PC-3 (cell line): ENCODE measurements at regions not wholly inside any gene's neighbourhood (a gene's known extent, or its start where the extent isn't known, plus 50 kb on each side); places are given as distances from the start of the nearest gene placed in this dataset.

ENCODE experiments used
- ATAC-seq: fragments of 200-7000 bp; cut with Tn5 transposase; 2 replicates; pipeline ENCODE4 v1.9.1; 2020; ENCODE audit warnings: mild to moderate bottlenecking, moderate library complexity
- BruUV-seq: library from RNA; stranded (reverse); fragments of 400-500 nt; replicated peaks from 2 replicates; lab custom pipeline; 2021; lab: Mats Ljungman, UMichigan
- CTCF ChIA-PET: fragments of 300-600 bp; sonication (Branson Sonifier 250); formaldehyde crosslinking; loops from one replicate; lab custom pipeline; 2022; ENCODE audit warnings: antibody characterized with exemption; lab: Charles Lee
- POLR2A ChIA-PET: fragments of 300-600 bp; sonication (Branson Sonifier 250); formaldehyde crosslinking; loops from one replicate; lab custom pipeline; 2022; ENCODE audit warnings: antibody characterized with exemption; ENCODE audit not compliant: unreplicated experiment; lab: Charles Lee
- DNase-seq: peaks from one replicate; pipeline ENCODE4 v3.0.0-alpha.2; 2015
- H2AFZ ChIP-seq: fragments of 300-600 bp; sonication (generic); 2 replicates; pipeline ENCODE4 v1.6.0; 2016; ENCODE audit warnings: antibody characterized with exemption, low read length
- H3F3A ChIP-seq: fragments of 300-600 bp; sonication (generic); one replicate; pipeline ENCODE4 v1.6.0; 2017; ENCODE audit warnings: antibody characterized with exemption, low read length, control low read depth, mild to moderate bottlenecking; ENCODE audit not compliant: unreplicated experiment
- H3K27ac ChIP-seq: fragments of 300-600 bp; sonication (generic); 2 replicates; pipeline ENCODE4 v1.5.1; 2016; ENCODE audit warnings: mild to moderate bottlenecking, low read length
- H3K27me3 ChIP-seq: fragments of 300-600 bp; sonication (generic); 2 replicates; pipeline ENCODE4 v1.6.1; 2016; ENCODE audit warnings: low read length, mixed read lengths
- H3K36me3 ChIP-seq: fragments of 300-600 bp; sonication (generic); 2 replicates; pipeline ENCODE4 v1.6.1; 2016; ENCODE audit warnings: low read depth, mixed run types, low read length, mixed read lengths
- H3K4me1 ChIP-seq: fragments of 300-600 bp; sonication (generic); 2 replicates; pipeline ENCODE4 v1.5.1; 2016; ENCODE audit warnings: low read length; ENCODE audit not compliant: insufficient read depth
- H3K4me2 ChIP-seq: fragments of 300-600 bp; sonication (generic); 2 replicates; pipeline ENCODE4 v1.6.0; 2016; ENCODE audit warnings: low read length
- H3K4me3 ChIP-seq: fragments of 300-600 bp; sonication (generic); 2 replicates; pipeline ENCODE4 v1.5.1; 2016; ENCODE audit warnings: mild to moderate bottlenecking, low read length, mixed read lengths
- H3K79me2 ChIP-seq: fragments of 300-600 bp; sonication (generic); 2 replicates; pipeline ENCODE4 v1.6.1; 2017; ENCODE audit warnings: low read length, mixed read lengths
- H3K9ac ChIP-seq: fragments of 300-600 bp; sonication (generic); 2 replicates; pipeline ENCODE4 v1.6.0; 2016; ENCODE audit warnings: mild to moderate bottlenecking, low read length
- H3K9me2 ChIP-seq: fragments of 300-600 bp; sonication (generic); replicated peaks from 2 replicates; pipeline ENCODE4 v1.6.1; 2016; ENCODE audit warnings: mixed run types, low read length, mixed read lengths
- H3K9me3 ChIP-seq: fragments of 300-600 bp; sonication (generic); 2 replicates; pipeline ENCODE4 v1.6.1; 2016; ENCODE audit warnings: low read length, mixed read lengths
- H4K20me1 ChIP-seq: fragments of 300-600 bp; sonication (generic); 2 replicates; pipeline ENCODE4 v1.6.1; 2016; ENCODE audit warnings: low read length, mixed read lengths
- CTCF ChIP-seq: fragments of 300-600 bp; sonication (generic); conservative IDR thresholded peaks from 2 replicates; pipeline ENCODE4 v1.5.1; 2017; ENCODE audit warnings: antibody characterized with exemption, low read depth, mild to moderate bottlenecking, low read length
- EZH2 ChIP-seq: fragments of 300-600 bp; sonication (generic); IDR thresholded peaks from one replicate; pipeline ENCODE4 v1.6.1; 2017; ENCODE audit warnings: antibody characterized with exemption, mild to moderate bottlenecking, low read length; ENCODE audit not compliant: unreplicated experiment
- EZH2phosphoT487 ChIP-seq: fragments of 300-600 bp; sonication (generic); IDR thresholded peaks from 2 replicates; pipeline ENCODE4 v1.6.1; 2018; ENCODE audit warnings: mild to moderate bottlenecking, antibody characterized with exemption, low read length, borderline replicate concordance
- intact Hi-C: fragments of 100-400 bp; cut with micrococcal nuclease; formaldehyde crosslinking; loops from 2 replicates; pipeline ENCODE4 v1.9.0; 2023

GRCh38 chr3:130569461-130570365 lies 52.7 kb downstream of the COL6A6 start:
- no peaks in the 10 kb centered on the region for H3K79me2 ChIP-seq
- H3K27ac ChIP-seq, result no peak overlapping the region
- no peaks in the 10 kb centered on the region for H3K36me3 ChIP-seq
- no peak for ATAC-seq
- ChIA-PET CTCF (no interaction called here), POLR2A (no interaction called here)
- TF ChIP-seq EZH2 (no peak), EZH2phosphoT487 (no peak), CTCF (no peak)
- H3K9ac ChIP-seq, result no peak overlapping the region
- no TSS peak for BruUV-seq
- H3K4me2 ChIP-seq, result no peak overlapping the region
- H4K20me1 ChIP-seq, result no peaks in the 10 kb centered on the region
- H3K27me3 ChIP-seq, result peaks cover 93% of the 10 kb centered on the region
- H3K4me1 ChIP-seq, result no peaks in the 10 kb centered on the region
- no peaks in the 10 kb centered on the region for H3F3A ChIP-seq
- no peaks in the 10 kb centered on the region for H3K9me3 ChIP-seq
- DNase-seq, result no peak
- intact Hi-C loops, result no loop called here
- H3K4me3 ChIP-seq, result no peak overlapping the region
- no peak overlapping the region for H2AFZ ChIP-seq
- no peaks in the 10 kb centered on the region for H3K9me2 ChIP-seq

GRCh38 chr3:130572769-130573168 lies 55.8 kb downstream of the COL6A6 start:
- Histone ChIP-seq H3K27ac (no peak overlapping the region), H3K9me2 (no peaks in the 10 kb centered on the region), H3K79me2 (no peaks in the 10 kb centered on the region), H3K9me3 (no peaks in the 10 kb centered on the region), H3K36me3 (no peaks in the 10 kb centered on the region), H3F3A (no peaks in the 10 kb centered on the region), H4K20me1 (no peaks in the 10 kb centered on the region), H3K4me2 (no peak overlapping the region), H3K9ac (no peak overlapping the region), H2AFZ (no peak overlapping the region), H3K27me3 (peaks cover 80% of the 10 kb centered on the region), H3K4me3 (no peak overlapping the region), H3K4me1 (no peaks in the 10 kb centered on the region)
- DNase-seq (no peak), ATAC-seq (no peak)
- intact Hi-C loops, result no loop called here
- no peak for TF ChIP-seq CTCF
- ChIA-PET CTCF (no interaction called here), POLR2A (no interaction called here)
- BruUV-seq, result no TSS peak
